Suprapubic skin (tissue), 4 donors: ENCODE measurements at regions not wholly inside any gene's neighbourhood (a gene's known extent, or its start where the extent isn't known, plus 50 kb on each side); places are given as distances from the start of the nearest gene placed in this dataset.

Experiments
- DNase-seq, 2 donors: peaks; one replicate each; pipeline ENCODE4 v3.0.0-alpha.2; 2019; ENCODE audit warnings: low spot score in 2 of 2
- H3K27ac ChIP-seq: fragments of 200-600 bp; sonication (generic); one replicate; pipeline ENCODE4 v1.5.1; 2019
- H3K27me3 ChIP-seq: fragments of 200-600 bp; sonication (generic); one replicate; pipeline ENCODE4 v1.5.1; 2019
- H3K36me3 ChIP-seq: fragments of 200-600 bp; sonication (generic); one replicate; pipeline ENCODE4 v1.5.1; 2019
- H3K4me1 ChIP-seq: fragments of 200-600 bp; sonication (generic); one replicate; pipeline ENCODE4 v1.5.1; 2019
- H3K4me3 ChIP-seq: fragments of 200-600 bp; sonication (generic); one replicate; pipeline ENCODE4 v1.5.1; 2019; ENCODE audit warnings: mild to moderate bottlenecking
- H3K9me3 ChIP-seq: fragments of 200-600 bp; sonication (generic); one replicate; pipeline ENCODE4 v1.5.1; 2019
- CTCF ChIP-seq, 2 donors: fragments of 200-600 bp in 1 of 2; fragments of 450-650 bp in 1 of 2; sonication (generic) in 1 of 2; IDR thresholded peaks; one replicate each; pipeline ENCODE4 v1.5.1; 2016 to 2019; ENCODE audit warnings: antibody characterized with exemption in 2 of 2, mild to moderate bottlenecking in 1 of 2, moderate library complexity in 1 of 2
- EP300 ChIP-seq: sonication (generic); formaldehyde crosslinking; IDR thresholded peaks from one replicate; pipeline ENCODE4 v1.6.1; 2017; ENCODE audit warnings: antibody characterized with exemption
- POLR2A ChIP-seq, 2 donors: fragments of 450-650 bp; IDR thresholded peaks; one replicate each; pipeline ENCODE4 v1.6.1; 2017; ENCODE audit warnings: antibody characterized with exemption in 2 of 2, mild to moderate bottlenecking in 2 of 2, moderate library complexity in 2 of 2
- POLR2AphosphoS5 ChIP-seq, 3 donors: sonication (generic); formaldehyde crosslinking; IDR thresholded peaks; one replicate each; pipeline ENCODE4 v1.6.1; 2017; ENCODE audit warnings: antibody characterized with exemption in 3 of 3
- WGBS: methylation state at CpG from one replicate; pipeline ENCODE4 v1.1.5; 2018; 5-methylcytosine and 5-hydroxymethylcytosine counted together

GRCh38 chr7:35967366-35968139, 166.7 kb downstream of the SEPTIN7 start:
- Histone ChIP-seq H3K27ac (no peak overlapping the region), H3K4me3 (no peak overlapping the region), H3K36me3 (no peaks in the 10 kb centered on the region), H3K4me1 (no peaks in the 10 kb centered on the region), H3K27me3 (peaks cover 32% of the 10 kb centered on the region), H3K9me3 (no peaks in the 10 kb centered on the region)
- DNase-seq = no peak
- WGBS = 60% methylated on average over 40 of the region's 59 CpGs
- TF ChIP-seq POLR2AphosphoS5 (IDR thresholded peaks at IDR 0.05) (no peak), EP300 (no peak), POLR2A (IDR thresholded peaks at IDR 0.05) (no peak), CTCF (IDR thresholded peaks at IDR 0.05) (no peak)

GRCh38 chr7:35968140-35968940, 167.5 kb downstream of the SEPTIN7 start:
- H3K27ac ChIP-seq = no peak overlapping the region
- no peak for TF ChIP-seq EP300
- TF ChIP-seq POLR2A (IDR thresholded peaks at IDR 0.05) = no peak
- TF ChIP-seq CTCF (IDR thresholded peaks at IDR 0.05) = no peak
- TF ChIP-seq POLR2AphosphoS5 (IDR thresholded peaks at IDR 0.05) = no peak
- DNase-seq = no peak
- peaks cover 32% of the 10 kb centered on the region for H3K27me3 ChIP-seq
- 95% methylated on average over 24 of the region's 40 CpGs for WGBS
- no peaks in the 10 kb centered on the region for H3K9me3 ChIP-seq
- no peaks in the 10 kb centered on the region for H3K4me1 ChIP-seq
- no peak overlapping the region for H3K4me3 ChIP-seq
- H3K36me3 ChIP-seq = no peaks in the 10 kb centered on the region

GRCh38 chr7:35969066-35969465, 168.2 kb downstream of the SEPTIN7 start:
- DNase-seq = no peak
- Histone ChIP-seq H3K4me3 (no peak overlapping the region), H3K36me3 (no peaks in the 10 kb centered on the region), H3K9me3 (no peaks in the 10 kb centered on the region), H3K27me3 (peaks cover 32% of the 10 kb centered on the region), H3K4me1 (no peaks in the 10 kb centered on the region), H3K27ac (no peak overlapping the region)
- WGBS = 80% methylated on average over 10 of the region's 10 CpGs
- no peak for TF ChIP-seq CTCF (IDR thresholded peaks at IDR 0.05)
- TF ChIP-seq POLR2AphosphoS5 (IDR thresholded peaks at IDR 0.05) = no peak
- TF ChIP-seq POLR2A (IDR thresholded peaks at IDR 0.05) = no peak
- TF ChIP-seq EP300 = no peak

GRCh38 chr7:35970458-35970857, 169.6 kb downstream of the SEPTIN7 start:
- Histone ChIP-seq H3K36me3 (no peaks in the 10 kb centered on the region), H3K27ac (no peak overlapping the region), H3K9me3 (no peaks in the 10 kb centered on the region), H3K27me3 (peaks cover 32% of the 10 kb centered on the region), H3K4me1 (no peaks in the 10 kb centered on the region), H3K4me3 (no peak overlapping the region)
- TF ChIP-seq CTCF (IDR thresholded peaks at IDR 0.05) (no peak), POLR2A (IDR thresholded peaks at IDR 0.05) (no peak), EP300 (no peak), POLR2AphosphoS5 (IDR thresholded peaks at IDR 0.05) (no peak)
- DNase-seq = no peak
- WGBS = 75% methylated on average over 2 of the region's 2 CpGs
